Liver (tissue), 7 donors: ENCODE measurements at regions not wholly inside any gene's neighbourhood (a gene's known extent, or its start where the extent isn't known, plus 50 kb on each side); places are given as distances from the start of the nearest gene placed in this dataset.

Experiments used
- DNase-seq: peaks from one replicate; pipeline ENCODE4 v3.0.0-alpha.2; 2017; ENCODE audit warnings: low spot score
- H3K27ac ChIP-seq, 2 donors: one replicate each; pipeline ENCODE4 v1.7.0; 2013; ENCODE audit warnings: inconsistent platforms in 2 of 2, low read length in 2 of 2, control low read depth in 1 of 2, low read depth in 1 of 2, mild to moderate bottlenecking in 1 of 2
- H3K27me3 ChIP-seq, 4 donors: one replicate each; pipeline versions ENCODE4 v1.6.1 to v1.7.0; 2013; ENCODE audit warnings: low read length in 3 of 4, inconsistent platforms in 1 of 4, mild to moderate bottlenecking in 1 of 4, moderate library complexity in 1 of 4; ENCODE audit not compliant: control insufficient read depth in 4 of 4, insufficient read depth in 4 of 4
- H3K36me3 ChIP-seq, 4 donors: one replicate each; pipeline versions ENCODE4 v1.6.1 to v1.7.0; 2013; ENCODE audit warnings: low read length in 3 of 4, mild to moderate bottlenecking in 3 of 4, low read depth in 1 of 4, moderate library complexity in 1 of 4; ENCODE audit not compliant: control insufficient read depth in 4 of 4, insufficient read depth in 3 of 4
- H3K4me1 ChIP-seq, 4 donors: one replicate each; pipeline versions ENCODE4 v1.6.1 to v1.7.0; 2013; ENCODE audit warnings: low read length in 3 of 4, mild to moderate bottlenecking in 3 of 4, moderate library complexity in 1 of 4; ENCODE audit not compliant: control insufficient read depth in 4 of 4, insufficient read depth in 4 of 4
- H3K4me3 ChIP-seq, 3 donors: one replicate each; pipeline versions ENCODE4 v1.6.1 to v1.7.0; 2013; ENCODE audit warnings: low read length in 3 of 3, control low read depth in 1 of 3, low read depth in 1 of 3, mild to moderate bottlenecking in 1 of 3
- H3K9ac ChIP-seq, 2 donors: one replicate each; pipeline ENCODE4 v1.7.0; 2013; ENCODE audit warnings: low read length in 2 of 2, mild to moderate bottlenecking in 2 of 2, moderate library complexity in 2 of 2, control low read depth in 1 of 2, low read depth in 1 of 2
- H3K9me3 ChIP-seq, 4 donors: one replicate each; pipeline versions ENCODE4 v1.6.1 to v1.7.0; 2013; ENCODE audit warnings: low read length in 3 of 4; ENCODE audit not compliant: control insufficient read depth in 4 of 4
- ATF3 ChIP-seq: IDR thresholded peaks from 2 replicates; pipeline ENCODE4 v1.6.1; 2016; ENCODE audit warnings: antibody characterized with exemption
- FOXA1 ChIP-seq: IDR thresholded peaks from 2 replicates; pipeline ENCODE4 v1.6.1; 2016; ENCODE audit warnings: antibody characterized with exemption
- FOXA2 ChIP-seq: IDR thresholded peaks from 2 replicates; pipeline ENCODE4 v1.6.1; 2016; ENCODE audit warnings: antibody characterized with exemption
- HNF4A ChIP-seq, 2 donors: conservative IDR thresholded peaks; 2 replicates each; pipeline ENCODE4 v1.6.1; 2016; ENCODE audit warnings: antibody characterized with exemption in 2 of 2, mild to moderate bottlenecking in 2 of 2
- HNF4G ChIP-seq: IDR thresholded peaks from 2 replicates; pipeline ENCODE4 v1.6.1; 2016; ENCODE audit warnings: antibody characterized with exemption
- JUND ChIP-seq, 2 donors: IDR thresholded peaks; 2 replicates each; pipeline ENCODE4 v1.6.1; 2016; ENCODE audit warnings: antibody characterized with exemption in 2 of 2
- MAX ChIP-seq: IDR thresholded peaks from 2 replicates; pipeline ENCODE4 v1.6.1; 2016; ENCODE audit warnings: antibody characterized with exemption
- NR2F2 ChIP-seq: IDR thresholded peaks from 2 replicates; pipeline ENCODE4 v1.6.1; 2016; ENCODE audit warnings: antibody characterized with exemption
- RAD21 ChIP-seq, 2 donors: IDR thresholded peaks; 2 replicates each; pipeline ENCODE4 v1.6.1; 2016; ENCODE audit warnings: antibody characterized with exemption in 2 of 2, mild to moderate bottlenecking in 2 of 2
- REST ChIP-seq: IDR thresholded peaks from 2 replicates; pipeline ENCODE4 v1.6.1; 2016; ENCODE audit warnings: antibody characterized with exemption, mild to moderate bottlenecking
- RXRA ChIP-seq, 2 donors: IDR thresholded peaks; 2 replicates each; pipeline ENCODE4 v1.6.1; 2017 to 2018; ENCODE audit warnings: antibody characterized with exemption in 2 of 2, mild to moderate bottlenecking in 1 of 2
- SP1 ChIP-seq: IDR thresholded peaks from 2 replicates; pipeline ENCODE4 v1.6.1; 2018; ENCODE audit warnings: antibody characterized with exemption, mild to moderate bottlenecking
- TAF1 ChIP-seq: conservative IDR thresholded peaks from 2 replicates; pipeline ENCODE4 v1.6.1; 2016; ENCODE audit warnings: antibody characterized with exemption, mild to moderate bottlenecking
- YY1 ChIP-seq: IDR thresholded peaks from 2 replicates; pipeline ENCODE4 v1.6.1; 2016; ENCODE audit warnings: antibody characterized with exemption, mild to moderate bottlenecking
- ZBTB33 ChIP-seq: IDR thresholded peaks from 2 replicates; pipeline ENCODE4 v1.6.1; 2016; ENCODE audit warnings: antibody characterized with exemption
- WGBS: extraction: QIAGEN DNeasy Blood & Tissue Kit; methylation state at CpG from one replicate; pipeline ENCODE4 v1.1.7; 2013; 5-methylcytosine and 5-hydroxymethylcytosine counted together
- donor health status: healthy.
- donor health status: healthy.
- donor health status: healthy.
- donor health status: healthy.

GRCh38 chr2:220493871-220494525, 866.6 kb downstream of the SLC4A3 start:
- Histone ChIP-seq H3K9me3 (no peaks in the 10 kb centered on the region), H3K27me3 (no peaks in the 10 kb centered on the region), H3K9ac (no peak overlapping the region), H3K4me1 (no peaks in the 10 kb centered on the region), H3K4me3 (no peak overlapping the region), H3K27ac (no peak overlapping the region), H3K36me3 (no peaks in the 10 kb centered on the region)
- TF ChIP-seq HNF4A (conservative IDR thresholded peaks at IDR 0.05) (no peak), JUND (IDR thresholded peaks at IDR 0.05) (no peak), FOXA1 (no peak), RXRA (IDR thresholded peaks at IDR 0.05) (no peak), SP1 (no peak), RAD21 (IDR thresholded peaks at IDR 0.05) (no peak), ATF3 (no peak), FOXA2 (no peak)
- no peak for DNase-seq
- 85% methylated on average over 9 of the region's 9 CpGs for WGBS

- no peak for TF ChIP-seq RXRA (IDR thresholded peaks at IDR 0.05)
- no peak for TF ChIP-seq YY1
- no peak for TF ChIP-seq MAX
- TF ChIP-seq JUND (IDR thresholded peaks at IDR 0.05) = no peak
- TF ChIP-seq FOXA1 = no peak
- no peak for TF ChIP-seq SP1
- TF ChIP-seq ATF3 = no peak
- no peak for TF ChIP-seq REST
- TF ChIP-seq TAF1 = no peak
- no peak for TF ChIP-seq HNF4A (conservative IDR thresholded peaks at IDR 0.05)
- TF ChIP-seq NR2F2 = no peak
- Histone ChIP-seq H3K27ac (no peak overlapping the region), H3K4me3 (no peak overlapping the region), H3K4me1 (no peaks in the 10 kb centered on the region), H3K9me3 (peaks cover 0 to 6% (median 0%) of the 10 kb centered on the region in 4 donors), H3K36me3 (no peaks in the 10 kb centered on the region), H3K9ac (no peak overlapping the region), H3K27me3 (no peaks in the 10 kb centered on the region)
- 65% methylated on average over 3 of the region's 3 CpGs for WGBS
- DNase-seq = no peak
Observed at GRCh38 chr2:220496513-220496912, 869.1 kb downstream of the SLC4A3 start.

- no peak for DNase-seq
- WGBS = 55% methylated on average over 2 of the region's 2 CpGs
- Histone ChIP-seq H3K27ac (no peak overlapping the region), H3K4me1 (no peaks in the 10 kb centered on the region), H3K36me3 (no peaks in the 10 kb centered on the region), H3K4me3 (no peak overlapping the region), H3K9me3 (peaks cover 0 to 10% (median under 1%) of the 10 kb centered on the region in 4 donors), H3K27me3 (no peaks in the 10 kb centered on the region), H3K9ac (no peak overlapping the region)
- TF ChIP-seq REST (no peak), YY1 (no peak), JUND (IDR thresholded peaks at IDR 0.05) (no peak), RAD21 (IDR thresholded peaks at IDR 0.05) (no peak), ATF3 (no peak), ZBTB33 (no peak), NR2F2 (no peak), HNF4A (conservative IDR thresholded peaks at IDR 0.05) (no peak), TAF1 (no peak), FOXA2 (no peak), HNF4G (no peak)
Observed at GRCh38 chr2:220499225-220499624, 871.8 kb downstream of the SLC4A3 start.
